OCI-LY3 (cell line): ENCODE measurements at regions not wholly inside any gene's neighbourhood (a gene's known extent, or its start where the extent isn't known, plus 50 kb on each side); places are given as distances from the start of the nearest gene placed in this dataset.
"Not testable (repeated sequence)": the region's sequence is repeated elsewhere in the genome, so short reads cannot be mapped to it uniquely, and the experiment has no call there.

Experiments
- H2AFZ ChIP-seq: fragments of 200-600, 300-600 bp; shearing (Covaris generic); 2 replicates; pipeline ENCODE4 v1.6.0; 2014; ENCODE audit warnings: antibody characterized with exemption, low read depth, low read length
- H3K27ac ChIP-seq: fragments of 200-600, 300-600 bp; sonication (generic); 2 replicates; pipeline ENCODE4 v1.5.1; 2014; ENCODE audit warnings: mild to moderate bottlenecking, low read length, moderate library complexity, mixed read lengths
- H3K27me3 ChIP-seq: fragments of 200-600, 300-600 bp; sonication (generic); 2 replicates; pipeline ENCODE4 v1.6.1; 2014; ENCODE audit warnings: low read depth, low read length, mixed read lengths
- H3K36me3 ChIP-seq: fragments of 200-600, 300-600 bp; sonication (generic); replicated peaks from 2 replicates; pipeline ENCODE3; 2014; ENCODE audit warnings: low read depth, low read length, mixed read lengths
- H3K4me1 ChIP-seq: fragments of 300-600, 200-600 bp; sonication (generic); 2 replicates; pipeline ENCODE4 v1.6.1; 2014; ENCODE audit warnings: low read length, mixed read lengths
- H3K4me2 ChIP-seq: fragments of 200-600, 300-600 bp; sonication (generic); 2 replicates; pipeline ENCODE4 v1.6.1; 2014; ENCODE audit warnings: low read length, mixed read lengths
- H3K4me3 ChIP-seq: fragments of 300-600, 200-600 bp; sonication (generic); 2 replicates; pipeline ENCODE4 v1.5.1; 2014; ENCODE audit warnings: antibody characterized with exemption, mild to moderate bottlenecking, low read length, moderate library complexity
- H3K79me2 ChIP-seq: fragments of 300-600, 200-600 bp; shearing (Covaris generic); 2 replicates; pipeline ENCODE4 v1.6.1; 2014; ENCODE audit warnings: mild to moderate bottlenecking, low read length, mixed read lengths
- H3K9ac ChIP-seq: fragments of 300-600, 200-600 bp; shearing (Covaris generic); 2 replicates; pipeline ENCODE4 v1.6.0; 2014; ENCODE audit warnings: mild to moderate bottlenecking, low read length, moderate library complexity
- H3K9me3 ChIP-seq: fragments of 200-600, 300-600 bp; shearing (Covaris generic); 2 replicates; pipeline ENCODE4 v1.6.1; 2014; ENCODE audit warnings: low read length, mixed read lengths; ENCODE audit not compliant: insufficient read depth
- H4K20me1 ChIP-seq: fragments of 200-600, 300-600 bp; sonication (generic); 2 replicates; pipeline ENCODE4 v1.6.1; 2016; ENCODE audit warnings: low read length, mixed read lengths; ENCODE audit not compliant: insufficient read depth
- EZH2phosphoT487 ChIP-seq: fragments of 200-600 bp; shearing (Covaris generic); IDR thresholded peaks from 2 replicates; pipeline ENCODE4 v1.6.1; 2018; ENCODE audit warnings: antibody characterized with exemption, mixed run types, low read depth
- TF ChIP-seq, protein P1 (sequence below): fragments of 200-600, 300-600 bp; sonication (generic); IDR thresholded peaks from 2 replicates; pipeline ENCODE4 v1.5.1; 2014; ENCODE audit warnings: antibody characterized with exemption, low read length, low read depth

DNA sequence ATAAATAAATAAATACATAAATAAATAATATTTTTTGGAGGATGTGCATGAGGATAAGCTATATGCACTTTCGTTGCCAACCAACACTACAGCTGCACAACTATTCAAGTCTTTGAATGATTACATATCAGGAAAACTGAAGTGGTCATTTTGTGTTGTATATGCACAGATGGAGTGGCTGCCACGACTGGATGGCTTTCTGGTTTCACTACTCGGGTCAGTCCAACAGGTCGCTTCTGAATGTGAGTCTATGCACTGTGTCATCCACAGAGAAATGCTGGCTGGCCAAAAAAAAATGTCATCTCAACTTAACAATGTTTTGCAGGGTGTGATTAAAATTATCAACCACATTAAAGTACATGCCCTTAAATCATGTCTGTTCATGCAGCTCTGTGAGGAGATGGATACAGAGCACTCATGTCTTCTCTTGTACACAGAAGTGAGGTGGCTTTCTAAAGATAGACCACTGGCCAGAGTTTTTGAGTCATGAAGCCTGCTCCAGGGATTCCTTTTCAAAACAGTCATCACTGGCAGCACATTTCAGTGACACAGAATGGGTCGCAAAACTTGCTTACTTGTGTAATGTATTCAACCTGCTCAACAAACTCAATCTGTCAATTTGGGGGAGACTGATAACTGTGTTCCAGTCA is 589.8 kb upstream of the CYLC2 start:
- H3K79me2 ChIP-seq: no peaks in the 10 kb centered on the region
- no peaks in the 10 kb centered on the region for H3K9me3 ChIP-seq
- no peak overlapping the region for H3K9ac ChIP-seq
- no peak for TF ChIP-seq EZH2phosphoT487
- TF ChIP-seq, protein P1, sequence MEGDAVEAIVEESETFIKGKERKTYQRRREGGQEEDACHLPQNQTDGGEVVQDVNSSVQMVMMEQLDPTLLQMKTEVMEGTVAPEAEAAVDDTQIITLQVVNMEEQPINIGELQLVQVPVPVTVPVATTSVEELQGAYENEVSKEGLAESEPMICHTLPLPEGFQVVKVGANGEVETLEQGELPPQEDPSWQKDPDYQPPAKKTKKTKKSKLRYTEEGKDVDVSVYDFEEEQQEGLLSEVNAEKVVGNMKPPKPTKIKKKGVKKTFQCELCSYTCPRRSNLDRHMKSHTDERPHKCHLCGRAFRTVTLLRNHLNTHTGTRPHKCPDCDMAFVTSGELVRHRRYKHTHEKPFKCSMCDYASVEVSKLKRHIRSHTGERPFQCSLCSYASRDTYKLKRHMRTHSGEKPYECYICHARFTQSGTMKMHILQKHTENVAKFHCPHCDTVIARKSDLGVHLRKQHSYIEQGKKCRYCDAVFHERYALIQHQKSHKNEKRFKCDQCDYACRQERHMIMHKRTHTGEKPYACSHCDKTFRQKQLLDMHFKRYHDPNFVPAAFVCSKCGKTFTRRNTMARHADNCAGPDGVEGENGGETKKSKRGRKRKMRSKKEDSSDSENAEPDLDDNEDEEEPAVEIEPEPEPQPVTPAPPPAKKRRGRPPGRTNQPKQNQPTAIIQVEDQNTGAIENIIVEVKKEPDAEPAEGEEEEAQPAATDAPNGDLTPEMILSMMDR: no peak
- H4K20me1 ChIP-seq: no peaks in the 10 kb centered on the region
- no peak overlapping the region for H2AFZ ChIP-seq
- no peak overlapping the region for H3K4me3 ChIP-seq
- no peaks in the 10 kb centered on the region for H3K4me1 ChIP-seq
- no peaks in the 10 kb centered on the region for H3K27me3 ChIP-seq
- no peak overlapping the region for H3K4me2 ChIP-seq
- H3K36me3 ChIP-seq: no peaks in the 10 kb centered on the region
- H3K27ac ChIP-seq: no peak overlapping the region

DNA sequence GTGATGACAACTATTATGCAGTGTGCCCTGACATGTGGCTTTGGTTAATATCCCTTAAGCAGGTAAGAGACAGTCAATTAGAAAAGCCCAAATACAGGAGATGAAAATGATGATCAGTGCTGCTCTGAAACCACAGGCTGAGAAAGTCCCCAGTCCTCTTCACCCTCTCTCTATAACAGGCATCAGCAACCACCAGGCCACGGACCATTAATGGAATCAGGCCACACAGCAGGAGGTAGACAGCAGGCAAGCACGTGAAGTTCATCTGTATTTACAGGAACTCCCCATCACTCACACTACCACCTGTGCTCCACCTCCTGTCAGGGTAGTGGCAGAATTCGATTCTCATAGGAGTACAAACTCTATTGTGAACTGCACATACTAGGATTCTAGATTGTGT is 591.6 kb upstream of the CYLC2 start:
- no peak for TF ChIP-seq EZH2phosphoT487
- TF ChIP-seq, protein P1: no peak
- no peak overlapping the region for H3K27ac ChIP-seq
- no peaks in the 10 kb centered on the region for H3K36me3 ChIP-seq
- no peaks in the 10 kb centered on the region for H3K9me3 ChIP-seq
- peaks cover 2% of the 10 kb centered on the region for H3K4me1 ChIP-seq
- H4K20me1 ChIP-seq: no peaks in the 10 kb centered on the region
- H3K9ac ChIP-seq: no peak overlapping the region
- no peaks in the 10 kb centered on the region for H3K27me3 ChIP-seq
- H3K4me3 ChIP-seq: no peak overlapping the region
- no peak overlapping the region for H3K4me2 ChIP-seq
- H2AFZ ChIP-seq: no peak overlapping the region
- H3K79me2 ChIP-seq: no peaks in the 10 kb centered on the region

DNA sequence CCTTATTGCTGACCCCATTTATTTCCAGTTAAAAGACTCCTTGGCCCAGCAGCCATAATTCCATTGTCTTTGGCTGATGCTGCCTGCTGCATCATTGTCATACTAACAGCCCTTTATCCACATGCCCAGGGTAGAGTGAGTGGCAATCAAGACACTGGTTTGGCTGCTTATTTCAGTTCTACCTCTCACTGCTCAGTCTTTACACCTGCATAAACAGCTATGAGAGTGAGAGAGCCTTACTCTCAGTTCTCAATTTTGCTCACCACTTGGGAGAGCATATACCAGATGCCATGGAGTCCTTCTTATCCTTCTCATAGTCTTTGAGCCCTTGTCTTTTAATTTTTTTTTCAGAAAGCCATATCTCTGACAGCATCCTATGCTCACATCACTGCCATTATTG is 596.9 kb upstream of the CYLC2 start:
- Histone ChIP-seq H3K79me2 (no peaks in the 10 kb centered on the region), H3K4me1 (peaks cover 20% of the 10 kb centered on the region), H3K9me3 (no peaks in the 10 kb centered on the region), H3K4me2 (peak overlapping the region; percentile 29), H3K27me3 (no peaks in the 10 kb centered on the region), H3K4me3 (no peak overlapping the region), H3K9ac (no peak overlapping the region), H2AFZ (no peak overlapping the region), H3K27ac (0 out of 2 replicates have a peak overlapping the region, but pooled peaks have one; percentile 12), H3K36me3 (no peaks in the 10 kb centered on the region), H4K20me1 (no peaks in the 10 kb centered on the region)
- no peak for TF ChIP-seq EZH2phosphoT487
- TF ChIP-seq, protein P1: no peak

DNA sequence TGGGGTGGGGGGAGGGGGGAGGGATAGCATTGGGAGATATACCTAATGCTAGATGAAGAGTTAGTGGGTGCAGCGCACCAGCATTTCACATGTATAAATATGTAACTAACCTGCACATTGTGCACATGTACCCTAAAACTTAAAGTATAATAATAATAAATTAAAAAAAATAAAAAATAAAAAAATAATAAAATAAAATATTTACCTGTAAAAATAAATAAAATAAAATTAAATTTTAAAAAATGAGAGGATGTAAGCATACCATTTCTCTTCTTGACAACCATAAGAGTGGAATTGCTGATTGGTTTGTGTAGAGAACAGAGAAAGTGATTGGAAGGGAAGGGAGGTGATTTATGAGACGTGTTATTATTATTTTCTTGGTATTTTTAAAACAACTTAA is 609.5 kb upstream of the CYLC2 start:
- not testable (repeated sequence) for H3K4me1 ChIP-seq, H2AFZ ChIP-seq, H3K9me3 ChIP-seq, H3K4me3 ChIP-seq, H3K36me3 ChIP-seq, H3K27ac ChIP-seq, H3K27me3 ChIP-seq, H3K9ac ChIP-seq, H3K79me2 ChIP-seq, H4K20me1 ChIP-seq, H3K4me2 ChIP-seq
